Natural killer cell (primary cell): ENCODE measurements at regions not wholly inside any gene's neighbourhood (a gene's known extent, or its start where the extent isn't known, plus 50 kb on each side); places are given as distances from the start of the nearest gene placed in this dataset.

ENCODE experiments used
- ATAC-seq, 3 donors: fragments of 150-1000 bp in 2 of 3; fragments of 200-7000 bp in 1 of 3; cut with Tn5 transposase; 1 replicate in 1 of 3; 2 replicates in 2 of 3; pipeline ENCODE4 v1.10.0; 2021; ENCODE audit warnings: mild to moderate bottlenecking in 2 of 3, moderate library complexity in 2 of 3
- DNase-seq, 2 donors: peaks; one replicate each; pipeline versions ENCODE4 v3.0.0 to v3.0.0-alpha.2; 2013 to 2021; ENCODE audit warnings: mixed read lengths in 1 of 2
- H3K27ac ChIP-seq: one replicate; pipeline ENCODE4 v1.5.1; 2013; ENCODE audit warnings: mild to moderate bottlenecking, low read length
- H3K27me3 ChIP-seq: one replicate; pipeline ENCODE4 v1.6.1; 2013; ENCODE audit warnings: low read length; ENCODE audit not compliant: control insufficient read depth, insufficient read depth
- H3K36me3 ChIP-seq: one replicate; pipeline ENCODE4 v1.6.1; 2013; ENCODE audit warnings: low read length; ENCODE audit not compliant: control insufficient read depth, insufficient read depth
- H3K4me1 ChIP-seq: one replicate; pipeline ENCODE4 v1.6.1; 2013; ENCODE audit warnings: low read length; ENCODE audit not compliant: control insufficient read depth, insufficient read depth
- H3K4me3 ChIP-seq: one replicate; pipeline ENCODE4 v1.5.1; 2013; ENCODE audit warnings: low read length
- H3K9me3 ChIP-seq: one replicate; pipeline ENCODE4 v1.6.1; 2013; ENCODE audit warnings: low read length; ENCODE audit not compliant: control insufficient read depth, insufficient read depth
- H3K27ac Mint-ChIP-seq, 2 donors: one replicate each; pipeline ENCODE4 v1.8.0; 2022; ENCODE audit warnings: mild to moderate bottlenecking in 2 of 2, mixed read lengths in 2 of 2, moderate library complexity in 1 of 2
- H3K27me3 Mint-ChIP-seq, 2 donors: one replicate each; pipeline ENCODE4 v1.8.0; 2022; ENCODE audit warnings: low read depth in 2 of 2, mixed read lengths in 2 of 2
- H3K36me3 Mint-ChIP-seq: one replicate; pipeline ENCODE4 v1.8.0; 2022; ENCODE audit warnings: mixed read lengths
- H3K4me1 Mint-ChIP-seq, 2 donors: one replicate each; pipeline ENCODE4 v1.8.0; 2022; ENCODE audit warnings: mixed read lengths in 2 of 2
- H3K4me3 Mint-ChIP-seq: one replicate; pipeline ENCODE4 v1.8.0; 2022; ENCODE audit warnings: mild to moderate bottlenecking, moderate library complexity, mixed read lengths
- H3K9me3 Mint-ChIP-seq, 2 donors: one replicate each; pipeline ENCODE4 v1.8.0; 2022; ENCODE audit warnings: mixed read lengths in 2 of 2
- CTCF ChIP-seq: fragments of 200-600 bp; IDR thresholded peaks from one replicate; pipeline ENCODE4 v1.8.0; 2022; ENCODE audit warnings: antibody characterized with exemption
- WGBS: methylation state at CpG from one replicate; pipeline ENCODE4 v1.1.7; 2013; ENCODE audit warnings: missing lambda C conversion rate; ENCODE audit not compliant: insufficient coverage; 5-methylcytosine and 5-hydroxymethylcytosine counted together
- intact Hi-C: fragments of 100-400 bp; cut with micrococcal nuclease; formaldehyde crosslinking; loops from one replicate; pipeline ENCODE4 v1.14.2; 2022

DNA sequence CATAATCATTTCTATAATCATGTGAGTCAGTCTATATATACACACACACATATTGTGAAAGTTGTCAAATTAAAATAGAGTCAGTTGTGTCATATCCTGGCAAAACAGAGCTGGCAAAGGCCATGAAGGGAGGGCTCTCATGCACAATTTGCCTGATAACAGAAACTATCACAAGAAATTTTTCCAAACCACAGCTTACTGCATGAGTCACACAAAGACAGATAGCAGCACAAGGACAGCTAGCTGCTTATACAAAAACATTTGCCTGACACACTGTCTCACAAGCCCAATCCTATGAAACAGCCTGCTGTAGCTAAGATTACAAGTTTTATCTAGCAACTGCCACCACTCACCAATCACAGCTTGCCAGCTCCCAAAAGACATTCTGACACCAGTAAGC lies 848.5 kb upstream of the MAN1A1 start:
- Mint-ChIP-seq H3K4me1 (no peaks in the 10 kb centered on the region), H3K36me3 (no peaks in the 10 kb centered on the region), H3K27me3 (no peaks in the 10 kb centered on the region), H3K27ac (no peak overlapping the region), H3K9me3 (peaks cover 11 to 13% of the 10 kb centered on the region in 2 donors), H3K4me3 (no peak overlapping the region)
- TF ChIP-seq CTCF = no peak
- Histone ChIP-seq H3K9me3 (no peaks in the 10 kb centered on the region), H3K4me1 (no peaks in the 10 kb centered on the region), H3K27me3 (no peaks in the 10 kb centered on the region), H3K36me3 (no peaks in the 10 kb centered on the region), H3K27ac (no peak overlapping the region), H3K4me3 (no peak overlapping the region)
- intact Hi-C loops = no loop called here
- ATAC-seq (no peak), DNase-seq (no peak)

GRCh38 chr6:120186080-120186479 lies 836.5 kb upstream of the MAN1A1 start:
- Mint-ChIP-seq H3K36me3 (no peaks in the 10 kb centered on the region), H3K4me3 (no peak overlapping the region), H3K27ac (no peak overlapping the region), H3K27me3 (no peaks in the 10 kb centered on the region), H3K4me1 (no peaks in the 10 kb centered on the region), H3K9me3 (peaks cover 9 to 10% of the 10 kb centered on the region in 2 donors)
- H3K4me1 ChIP-seq = no peaks in the 10 kb centered on the region
- no peak overlapping the region for H3K4me3 ChIP-seq
- TF ChIP-seq CTCF = no peak
- H3K9me3 ChIP-seq = peaks cover 3% of the 10 kb centered on the region
- no peaks in the 10 kb centered on the region for H3K27me3 ChIP-seq
- DNase-seq (no peak), ATAC-seq (no peak)
- intact Hi-C loops = no loop called here
- no peaks in the 10 kb centered on the region for H3K36me3 ChIP-seq
- H3K27ac ChIP-seq = no peak overlapping the region

- Histone ChIP-seq H3K4me3 (no peak overlapping the region), H3K36me3 (no peaks in the 10 kb centered on the region), H3K9me3 (no peaks in the 10 kb centered on the region), H3K27ac (no peak overlapping the region), H3K4me1 (no peaks in the 10 kb centered on the region), H3K27me3 (no peaks in the 10 kb centered on the region)
- DNase-seq = no peak
- Mint-ChIP-seq H3K9me3 (peaks cover 5 to 6% of the 10 kb centered on the region in 2 donors), H3K4me1 (no peaks in the 10 kb centered on the region), H3K36me3 (no peaks in the 10 kb centered on the region), H3K27ac (no peak overlapping the region), H3K4me3 (no peak overlapping the region), H3K27me3 (no peaks in the 10 kb centered on the region)
- TF ChIP-seq CTCF = no peak
- 70% methylated on average over 2 of the region's 2 CpGs for WGBS
- intact Hi-C loops = no loop called here
- no peak for ATAC-seq
These were observed 823.7 kb upstream of the MAN1A1 start for GRCh38 chr6:120173250-120173649.

GRCh38 chr6:120164531-120164930 lies 815.0 kb upstream of the MAN1A1 start:
- no peak overlapping the region for H3K27ac ChIP-seq
- Mint-ChIP-seq H3K9me3 (peaks cover 10 to 12% of the 10 kb centered on the region in 2 donors), H3K27me3 (no peaks in the 10 kb centered on the region), H3K27ac (no peak overlapping the region), H3K4me1 (no peaks in the 10 kb centered on the region), H3K36me3 (no peaks in the 10 kb centered on the region), H3K4me3 (no peak overlapping the region)
- DNase-seq (no peak), ATAC-seq (no peak)
- no peak for TF ChIP-seq CTCF
- intact Hi-C loops = no loop called here
- H3K27me3 ChIP-seq = no peaks in the 10 kb centered on the region
- H3K4me3 ChIP-seq = no peak overlapping the region
- WGBS = 79% methylated on average over 1 of the region's 4 CpGs
- H3K9me3 ChIP-seq = no peaks in the 10 kb centered on the region
- no peaks in the 10 kb centered on the region for H3K36me3 ChIP-seq
- H3K4me1 ChIP-seq = no peaks in the 10 kb centered on the region
